GM12874 (cell line): ENCODE measurements at regions not wholly inside any gene's neighbourhood (a gene's known extent, or its start where the extent isn't known, plus 50 kb on each side); places are given as distances from the start of the nearest gene placed in this dataset.

Experiments used
- CTCF ChIP-seq: IDR thresholded peaks from 2 replicates; pipeline ENCODE4 v1.5.1; 2011; ENCODE audit warnings: low read depth, mild to moderate bottlenecking, control low read depth, low read length, moderate library complexity; ENCODE audit not compliant: insufficient read depth

DNA sequence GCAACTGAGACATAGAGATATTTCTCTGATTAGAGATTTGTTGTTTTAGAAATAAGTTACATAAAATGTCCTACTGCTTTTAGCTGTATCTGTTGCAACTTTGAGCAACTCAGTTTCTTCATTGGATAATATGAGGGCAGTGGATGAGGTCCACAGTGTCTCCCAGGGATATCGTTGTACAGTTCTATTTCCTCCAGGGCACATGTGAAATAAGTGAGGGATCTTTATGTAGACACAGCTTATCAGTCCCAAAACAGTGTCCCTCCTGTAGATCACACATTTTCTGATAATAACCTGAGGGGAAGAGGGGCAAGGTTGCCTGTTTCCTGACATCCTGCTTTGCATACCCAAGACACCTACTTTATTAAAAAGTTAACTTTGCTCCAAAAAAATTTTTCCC, 1231.2 kb upstream of the ZEB2 start:
- TF ChIP-seq CTCF, result no peak

- no peak for TF ChIP-seq CTCF
These were observed 1230.7 kb upstream of the ZEB2 start for GRCh38 chr2:145750612-145751011.

DNA sequence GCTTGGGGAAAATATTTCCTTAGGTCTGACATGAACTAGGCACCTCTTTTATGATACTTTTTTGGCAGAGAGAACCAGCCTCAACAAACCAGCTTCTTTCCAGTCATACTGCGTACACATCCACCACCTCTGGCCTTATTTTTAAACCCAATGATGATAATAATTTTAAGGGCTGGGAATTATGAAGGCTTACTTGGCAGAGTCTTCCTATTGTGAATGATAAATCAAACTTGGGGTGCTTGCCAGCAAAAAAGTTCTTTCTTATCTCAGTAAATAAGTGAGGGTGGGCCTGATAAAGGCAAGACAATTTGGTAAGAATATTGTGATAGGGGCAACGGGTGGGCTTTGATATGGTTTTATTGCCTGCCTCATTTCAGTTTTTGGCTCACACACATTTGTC, 1230.2 kb upstream of the ZEB2 start:
- no peak for TF ChIP-seq CTCF

GRCh38 chr2:145749556-145749955, 1229.6 kb upstream of the ZEB2 start:
- no peak for TF ChIP-seq CTCF

DNA sequence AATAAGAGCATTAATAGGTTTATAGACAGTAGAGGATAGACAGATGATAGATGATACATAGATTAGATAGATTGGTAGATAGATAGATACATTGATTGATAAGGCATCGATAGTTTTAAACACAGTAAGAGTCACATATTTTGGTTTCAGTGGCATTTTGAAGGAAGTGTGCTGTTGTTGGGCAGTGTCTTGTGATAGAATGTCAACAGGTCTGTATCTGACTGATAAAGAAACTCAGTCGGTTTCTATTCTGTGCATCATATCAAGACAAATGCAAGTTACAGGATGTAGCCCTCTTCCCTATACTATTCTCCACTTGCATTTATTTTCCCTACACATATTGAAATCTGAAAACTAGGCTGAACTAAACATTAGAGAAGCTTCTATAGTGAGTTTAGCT, 1229.0 kb upstream of the ZEB2 start:
- no peak for TF ChIP-seq CTCF

- TF ChIP-seq CTCF, result no peak
These were observed 1227.8 kb upstream of the ZEB2 start for GRCh38 chr2:145747715-145748114.

GRCh38 chr2:145744541-145745386, 1224.8 kb upstream of the ZEB2 start:
- TF ChIP-seq CTCF, result no peak
